ENCODE measurements at regions not wholly inside any gene's neighbourhood (a gene's known extent, or its start where the extent isn't known, plus 50 kb on each side); places are given as distances from the start of the nearest gene placed in this dataset.

- Histone ChIP-seq H3K27ac (ENCODE audit: low read length) (no peak overlapping the region), H3F3A (ENCODE audit: insufficient read depth, low read length, poor library complexity, severe bottlenecking) (no peaks in the 10 kb centered on the region)
Measured at GRCh38 chr1:199660071-199660470, 367.4 kb upstream of the NR5A2 start.

DNA sequence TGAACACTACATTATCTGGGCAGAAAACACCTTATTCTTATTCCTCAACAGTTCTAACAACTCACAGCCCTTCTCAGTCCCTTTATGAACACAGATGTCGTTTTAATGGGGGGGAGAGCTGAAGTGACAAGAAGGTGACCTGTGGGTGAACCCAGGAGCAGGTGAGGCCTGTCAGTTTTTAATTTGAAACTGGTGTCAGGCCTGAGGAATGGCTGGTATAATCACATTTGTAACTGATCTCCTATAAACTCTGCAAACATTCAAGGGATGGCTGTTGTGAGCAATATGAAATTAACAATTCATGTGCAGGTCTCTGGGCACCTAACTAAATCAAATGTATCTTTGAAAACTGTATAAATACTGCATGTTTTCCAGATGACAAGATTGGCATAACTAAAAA lies 362.1 kb upstream of the NR5A2 start:
- TF ChIP-seq RAD21 (conservative IDR thresholded peaks at IDR 0.05) (no peak), POLR2AphosphoS5 (IDR thresholded peaks at IDR 0.05) (no peak), SMC3 (conservative IDR thresholded peaks at IDR 0.05; ENCODE audit: poor library complexity) (no peak), EZH2 (IDR thresholded peaks at IDR 0.05; ENCODE audit: borderline replicate concordance, insufficient read depth, low read length, poor library complexity, severe bottlenecking) (no peak), TAF1 (IDR thresholded peaks at IDR 0.05; ENCODE audit: low read depth) (no peak), EP300 (conservative IDR thresholded peaks at IDR 0.05; ENCODE audit: poor library complexity, severe bottlenecking) (no peak), MXI1 (conservative IDR thresholded peaks at IDR 0.05; ENCODE audit: poor library complexity, severe bottlenecking) (no peak), REST (IDR thresholded peaks at IDR 0.05; ENCODE audit: borderline replicate concordance) (no peak)
- TF ChIP-seq, protein P1, sequence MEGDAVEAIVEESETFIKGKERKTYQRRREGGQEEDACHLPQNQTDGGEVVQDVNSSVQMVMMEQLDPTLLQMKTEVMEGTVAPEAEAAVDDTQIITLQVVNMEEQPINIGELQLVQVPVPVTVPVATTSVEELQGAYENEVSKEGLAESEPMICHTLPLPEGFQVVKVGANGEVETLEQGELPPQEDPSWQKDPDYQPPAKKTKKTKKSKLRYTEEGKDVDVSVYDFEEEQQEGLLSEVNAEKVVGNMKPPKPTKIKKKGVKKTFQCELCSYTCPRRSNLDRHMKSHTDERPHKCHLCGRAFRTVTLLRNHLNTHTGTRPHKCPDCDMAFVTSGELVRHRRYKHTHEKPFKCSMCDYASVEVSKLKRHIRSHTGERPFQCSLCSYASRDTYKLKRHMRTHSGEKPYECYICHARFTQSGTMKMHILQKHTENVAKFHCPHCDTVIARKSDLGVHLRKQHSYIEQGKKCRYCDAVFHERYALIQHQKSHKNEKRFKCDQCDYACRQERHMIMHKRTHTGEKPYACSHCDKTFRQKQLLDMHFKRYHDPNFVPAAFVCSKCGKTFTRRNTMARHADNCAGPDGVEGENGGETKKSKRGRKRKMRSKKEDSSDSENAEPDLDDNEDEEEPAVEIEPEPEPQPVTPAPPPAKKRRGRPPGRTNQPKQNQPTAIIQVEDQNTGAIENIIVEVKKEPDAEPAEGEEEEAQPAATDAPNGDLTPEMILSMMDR (IDR thresholded peaks at IDR 0.05; ENCODE audit: poor library complexity, severe bottlenecking), result no peak
- Histone ChIP-seq H3F3A (ENCODE audit: insufficient read depth, low read length, poor library complexity, severe bottlenecking) (no peaks in the 10 kb centered on the region), H3K9me2 (ENCODE audit: insufficient read depth, low read length) (no peaks in the 10 kb centered on the region), H2AFZ (ENCODE audit: low read depth, low read length) (no peak overlapping the region), H4K20me1 (ENCODE audit: insufficient read depth) (no peaks in the 10 kb centered on the region), H3K9me3 (ENCODE audit: low read length) (no peaks in the 10 kb centered on the region), H3K27me3 (ENCODE audit: insufficient read depth, low read depth, low read length) (no peaks in the 10 kb centered on the region), H3K4me3 (ENCODE audit: low read length) (no peak overlapping the region), H3K36me3 (ENCODE audit: insufficient read depth, low read length) (no peaks in the 10 kb centered on the region), H3K4me2 (ENCODE audit: low read length) (no peak overlapping the region), H3K79me2 (replicated peaks; ENCODE audit: insufficient read depth, low read length) (no peaks in the 10 kb centered on the region), H3K9ac (ENCODE audit: low read length) (no peak overlapping the region), H3K27ac (ENCODE audit: low read length) (no peak overlapping the region)

More at GRCh38 chr1:199660071-199660470, 367.4 kb upstream of the NR5A2 start:
- H3K9me2 ChIP-seq (ENCODE audit: insufficient read depth, low read length), result no peaks in the 10 kb centered on the region
- no peak overlapping the region for H2AFZ ChIP-seq (ENCODE audit: low read depth, low read length)
- no peaks in the 10 kb centered on the region for H4K20me1 ChIP-seq (ENCODE audit: insufficient read depth)
- TF ChIP-seq REST (IDR thresholded peaks at IDR 0.05; ENCODE audit: borderline replicate concordance), result no peak
- TF ChIP-seq, protein P1 (IDR thresholded peaks at IDR 0.05; ENCODE audit: poor library complexity, severe bottlenecking), result no peak
- TF ChIP-seq RAD21 (conservative IDR thresholded peaks at IDR 0.05), result no peak
- TF ChIP-seq MXI1 (conservative IDR thresholded peaks at IDR 0.05; ENCODE audit: poor library complexity, severe bottlenecking), result no peak
- TF ChIP-seq POLR2AphosphoS5 (IDR thresholded peaks at IDR 0.05), result no peak
- TF ChIP-seq TAF1 (IDR thresholded peaks at IDR 0.05; ENCODE audit: low read depth), result no peak
- TF ChIP-seq EP300 (conservative IDR thresholded peaks at IDR 0.05; ENCODE audit: poor library complexity, severe bottlenecking), result no peak
- no peak for TF ChIP-seq SMC3 (conservative IDR thresholded peaks at IDR 0.05; ENCODE audit: poor library complexity)
- TF ChIP-seq EZH2 (IDR thresholded peaks at IDR 0.05; ENCODE audit: borderline replicate concordance, insufficient read depth, low read length, poor library complexity, severe bottlenecking), result no peak
- H3K79me2 ChIP-seq (replicated peaks; ENCODE audit: insufficient read depth, low read length), result no peaks in the 10 kb centered on the region
- no peak overlapping the region for H3K9ac ChIP-seq (ENCODE audit: low read length)
- no peak overlapping the region for H3K4me3 ChIP-seq (ENCODE audit: low read length)
- H3K36me3 ChIP-seq (ENCODE audit: insufficient read depth, low read length), result no peaks in the 10 kb centered on the region
- H3K27me3 ChIP-seq (ENCODE audit: insufficient read depth, low read depth, low read length), result no peaks in the 10 kb centered on the region
- H3K9me3 ChIP-seq (ENCODE audit: low read length), result no peaks in the 10 kb centered on the region
- no peak overlapping the region for H3K4me2 ChIP-seq (ENCODE audit: low read length)

All from neural cell (in vitro differentiated cells).